AG04450 (cell line): ENCODE measurements at regions not wholly inside any gene's neighbourhood (a gene's known extent, or its start where the extent isn't known, plus 50 kb on each side); places are given as distances from the start of the nearest gene placed in this dataset.

Experiments
- CTCF ChIA-PET: fragments of 300-600, 350-600 bp; formaldehyde crosslinking; extraction: SDS; loops from one replicate; lab custom pipeline; 2022; ENCODE audit warnings: antibody characterized with exemption, inconsistent platforms; lab: Charles Lee
- POLR2A ChIA-PET: fragments of 350-600 bp; formaldehyde crosslinking; extraction: SDS; loops from one replicate; lab custom pipeline; 2021; ENCODE audit warnings: antibody characterized with exemption, inconsistent platforms; lab: Yijun Ruan, JAX
- DNase-seq: peaks from one replicate; pipeline ENCODE4 v3.0.0-alpha.2; 2011; ENCODE audit warnings: low read depth, low spot score
- H3K27ac ChIP-seq: one replicate; pipeline ENCODE4 v1.5.1; 2012; ENCODE audit warnings: low read depth, low read length, control low read depth
- H3K27me3 ChIP-seq: one replicate; pipeline ENCODE4 v1.6.0; 2012; ENCODE audit warnings: low read length; ENCODE audit not compliant: control insufficient read depth, insufficient read depth
- H3K4me3 ChIP-seq: 2 replicates; pipeline ENCODE4 v1.5.1; 2011; ENCODE audit warnings: mild to moderate bottlenecking, low read depth, low read length, control low read depth
- H3K9me3 ChIP-seq: 2 replicates; pipeline ENCODE4 v1.5.1; 2012; ENCODE audit warnings: low read length; ENCODE audit not compliant: control insufficient read depth, insufficient read depth
- CTCF ChIP-seq: IDR thresholded peaks from 2 replicates; pipeline ENCODE4 v1.5.1; 2011; ENCODE audit warnings: low read depth, low read length, control low read depth, inconsistent platforms

- ChIA-PET CTCF (no interaction called here), POLR2A (no interaction called here)
- Histone ChIP-seq H3K27ac (no peak overlapping the region), H3K27me3 (peaks cover 23% of the 10 kb centered on the region), H3K4me3 (no peak overlapping the region), H3K9me3 (peaks cover 16% of the 10 kb centered on the region; the same call in 1 of the 2 replicates)
- no peak for DNase-seq
- TF ChIP-seq CTCF = no peak
Observed at GRCh38 chr22:27255580-27255979, 546.0 kb downstream of the MN1 start.

DNA sequence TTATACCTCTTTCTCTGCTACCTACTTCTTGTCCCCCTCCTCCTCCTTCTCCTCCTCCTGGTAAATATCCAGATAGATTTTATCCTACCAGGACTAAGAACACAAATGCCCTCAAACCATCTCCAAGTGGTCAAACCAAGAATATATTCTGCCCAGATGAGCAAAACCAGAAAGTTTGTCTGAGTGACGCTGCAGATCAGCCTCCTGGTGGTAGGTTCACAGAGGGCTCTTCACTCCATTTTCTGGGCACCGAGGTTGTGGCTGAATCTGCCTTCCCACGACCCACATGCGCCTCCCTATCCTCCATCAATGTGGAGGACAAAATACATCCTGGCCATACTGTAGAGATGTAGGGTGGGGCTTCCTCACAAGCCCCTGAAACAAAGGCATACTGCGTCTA, 543.6 kb downstream of the MN1 start:
- CTCF ChIA-PET = no interaction called here
- H3K9me3 ChIP-seq = peaks cover 7% of the 10 kb centered on the region; the same call in 1 of the 2 replicates
- POLR2A ChIA-PET = no interaction called here
- TF ChIP-seq CTCF = no peak
- no peak overlapping the region for H3K27ac ChIP-seq
- peaks cover 26% of the 10 kb centered on the region for H3K27me3 ChIP-seq
- no peak overlapping the region for H3K4me3 ChIP-seq
- DNase-seq = no peak

DNA sequence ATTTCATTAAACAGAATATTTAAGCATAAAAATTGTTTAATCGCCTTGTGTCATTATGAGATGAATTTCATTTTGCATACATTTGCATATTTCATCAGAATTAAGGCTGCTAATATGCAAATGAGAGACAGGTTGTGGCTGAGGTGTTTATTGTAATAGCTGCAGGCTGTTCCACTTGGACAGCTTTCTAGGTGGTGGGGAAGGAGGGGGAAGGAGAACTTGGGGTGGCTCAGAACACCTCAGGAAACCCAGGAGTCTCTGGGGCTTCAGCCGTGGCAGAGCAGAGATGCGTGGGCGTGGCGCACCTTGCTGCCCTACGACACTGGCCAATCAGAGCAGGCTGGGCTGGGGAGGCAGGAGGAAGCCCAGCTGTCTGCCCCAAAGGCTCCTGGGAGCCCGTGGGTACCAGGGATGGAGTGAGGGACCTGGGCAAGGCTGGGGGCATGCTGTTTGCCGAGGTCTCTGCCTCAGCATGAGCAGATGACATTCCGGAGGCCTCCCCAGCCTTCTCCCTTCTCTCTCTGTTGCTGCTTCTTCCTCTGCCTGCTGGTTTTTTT, 542.9 kb downstream of the MN1 start:
- no peak for TF ChIP-seq CTCF
- H3K9me3 ChIP-seq = peaks cover 7% of the 10 kb centered on the region; the same call in 1 of the 2 replicates
- CTCF ChIA-PET = no interaction called here

GRCh38 chr22:27259433-27259832, 542.1 kb downstream of the MN1 start:
- POLR2A ChIA-PET = no interaction called here
- CTCF ChIA-PET = no interaction called here
- Histone ChIP-seq H3K27me3 (peaks cover 34% of the 10 kb centered on the region), H3K9me3 (peaks cover 12% of the 10 kb centered on the region; the same call in 1 of the 2 replicates), H3K27ac (no peak overlapping the region), H3K4me3 (no peak overlapping the region)
- TF ChIP-seq CTCF = no peak
- DNase-seq = no peak

More for the DNA sequence above, 542.9 kb downstream of the MN1 start:
- H3K27me3 ChIP-seq = peaks cover 29% of the 10 kb centered on the region
- no peak overlapping the region for H3K27ac ChIP-seq
- POLR2A ChIA-PET = no interaction called here
- no peak overlapping the region for H3K4me3 ChIP-seq
- DNase-seq = no peak

DNA sequence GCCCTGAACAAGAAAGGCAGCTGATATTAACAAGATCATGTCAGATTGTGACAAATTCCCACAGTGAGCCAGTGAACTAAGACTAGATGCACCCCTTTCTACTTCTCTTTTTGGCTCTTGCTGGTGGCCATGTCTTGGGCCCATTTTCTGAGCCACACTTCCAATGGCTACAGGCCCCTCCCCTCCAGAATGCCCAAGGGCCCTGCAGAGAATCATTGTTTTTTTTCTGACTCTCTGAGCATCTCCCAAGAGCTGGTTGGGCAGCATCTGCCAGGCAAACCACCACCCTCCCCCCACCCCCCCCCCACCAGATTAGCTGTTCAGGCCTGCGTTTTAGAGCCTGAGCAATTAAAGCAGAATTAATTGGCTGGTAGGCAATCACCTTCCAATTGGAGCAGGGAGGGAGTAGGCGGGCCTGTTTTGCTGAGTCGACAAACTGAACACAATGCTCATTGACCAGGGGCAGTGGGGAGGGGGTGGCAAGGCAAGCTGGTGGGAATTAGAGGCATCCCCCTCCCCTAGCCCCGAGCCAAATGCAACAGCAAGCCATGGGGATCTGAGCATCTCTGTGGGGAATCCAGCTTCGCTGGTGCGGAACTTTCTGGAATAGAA, 541.4 kb downstream of the MN1 start:
- no peak for DNase-seq
- no peak overlapping the region for H3K27ac ChIP-seq
- peaks cover 7% of the 10 kb centered on the region; the same call in 1 of the 2 replicates for H3K9me3 ChIP-seq
- TF ChIP-seq CTCF = no peak
- H3K27me3 ChIP-seq = peaks cover 38% of the 10 kb centered on the region
- ChIA-PET CTCF (no interaction called here), POLR2A (no interaction called here)
- no peak overlapping the region for H3K4me3 ChIP-seq
